ENCODE measurements at regions not wholly inside any gene's neighbourhood (a gene's known extent, or its start where the extent isn't known, plus 50 kb on each side); places are given as distances from the start of the nearest gene placed in this dataset.
A peak's percentile ranks its signal among the peaks of the same experiment; 100 is the strongest.

- Mint-ChIP-seq H3K4me3 (no peak overlapping the region), H3K27me3 (ENCODE audit: low read depth) (no peaks in the 10 kb centered on the region), H3K4me1 (no peaks in the 10 kb centered on the region), H3K27ac (no peak overlapping the region), H3K36me3 (ENCODE audit: low read depth) (no peaks in the 10 kb centered on the region), H3K9me3 (peaks cover 1% of the 10 kb centered on the region)
- TF ChIP-seq CTCF (IDR thresholded peaks at IDR 0.05; ENCODE audit: unreplicated experiment in 3 of 3): peak in 1 of 3 experiments; percentile 10
These were observed 139.4 kb upstream of the PCDH15 start for GRCh38 chr10:54940418-54940817.

- Mint-ChIP-seq H3K27ac (no peak overlapping the region), H3K36me3 (ENCODE audit: low read depth) (no peaks in the 10 kb centered on the region), H3K4me1 (peaks cover 2% of the 10 kb centered on the region), H3K9me3 (peaks cover 15% of the 10 kb centered on the region), H3K4me3 (no peak overlapping the region), H3K27me3 (ENCODE audit: low read depth) (no peaks in the 10 kb centered on the region)
- no peak for TF ChIP-seq CTCF (IDR thresholded peaks at IDR 0.05; ENCODE audit: unreplicated experiment in 3 of 3)
These were observed 113.0 kb upstream of the PCDH15 start for GRCh38 chr10:54914049-54914448.

- Mint-ChIP-seq H3K9me3 (peaks cover 7% of the 10 kb centered on the region), H3K27ac (no peak overlapping the region), H3K36me3 (ENCODE audit: low read depth) (no peaks in the 10 kb centered on the region), H3K4me3 (no peak overlapping the region), H3K27me3 (ENCODE audit: low read depth) (no peaks in the 10 kb centered on the region), H3K4me1 (no peaks in the 10 kb centered on the region)
- TF ChIP-seq CTCF (IDR thresholded peaks at IDR 0.05; ENCODE audit: unreplicated experiment in 3 of 3): no peak
These were observed 108.1 kb upstream of the PCDH15 start for GRCh38 chr10:54909165-54909564.

DNA sequence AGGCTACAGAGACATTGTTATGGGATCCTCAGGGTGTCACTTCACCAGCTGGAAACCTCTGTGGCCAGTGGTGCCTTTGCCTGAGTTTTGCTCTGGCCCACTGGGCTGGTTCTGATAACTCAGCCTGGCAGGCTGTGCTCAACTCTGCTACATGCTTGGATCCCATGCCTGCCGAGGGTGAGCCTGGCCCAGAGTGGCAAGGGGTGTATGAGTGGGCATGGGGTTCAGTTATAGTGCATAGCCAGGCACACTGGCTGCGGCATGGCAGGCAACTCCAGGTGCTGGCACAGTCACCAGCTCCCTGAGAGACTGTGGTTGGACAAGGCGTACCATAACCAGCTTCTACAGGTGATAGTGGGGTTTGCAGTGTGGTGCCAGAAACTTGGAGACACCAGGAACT, 107.0 kb upstream of the PCDH15 start:
- Mint-ChIP-seq H3K27ac (no peak overlapping the region), H3K4me1 (no peaks in the 10 kb centered on the region), H3K36me3 (ENCODE audit: low read depth) (no peaks in the 10 kb centered on the region), H3K9me3 (peaks cover 6% of the 10 kb centered on the region), H3K27me3 (ENCODE audit: low read depth) (no peaks in the 10 kb centered on the region), H3K4me3 (no peak overlapping the region)
- no peak for TF ChIP-seq CTCF (IDR thresholded peaks at IDR 0.05; ENCODE audit: unreplicated experiment in 3 of 3)

- Mint-ChIP-seq H3K4me3 (no peak overlapping the region), H3K9me3 (peaks cover 3% of the 10 kb centered on the region), H3K36me3 (ENCODE audit: low read depth) (no peaks in the 10 kb centered on the region), H3K27me3 (ENCODE audit: low read depth) (peaks cover 3% of the 10 kb centered on the region), H3K27ac (no peak overlapping the region), H3K4me1 (no peaks in the 10 kb centered on the region)
- no peak for TF ChIP-seq CTCF (IDR thresholded peaks at IDR 0.05; ENCODE audit: unreplicated experiment in 3 of 3)
These were observed 105.9 kb upstream of the PCDH15 start for GRCh38 chr10:54906940-54907339.

GRCh38 chr10:54905578-54906192, 104.7 kb upstream of the PCDH15 start:
- H3K4me3 Mint-ChIP-seq: no peak overlapping the region

More at GRCh38 chr10:54905578-54906192, 104.7 kb upstream of the PCDH15 start:
- no peak for TF ChIP-seq CTCF (IDR thresholded peaks at IDR 0.05; ENCODE audit: unreplicated experiment in 3 of 3)
- no peaks in the 10 kb centered on the region for H3K4me1 Mint-ChIP-seq
- H3K36me3 Mint-ChIP-seq (ENCODE audit: low read depth): no peaks in the 10 kb centered on the region
- H3K27ac Mint-ChIP-seq: peak overlapping the region in 1 of 3 experiments; percentile 12
- peaks cover 3% of the 10 kb centered on the region for H3K27me3 Mint-ChIP-seq (ENCODE audit: low read depth)
- H3K9me3 Mint-ChIP-seq: no peaks in the 10 kb centered on the region

Data from nephron (organoid).